RPMI7951 (cell line): ENCODE measurements at regions not wholly inside any gene's neighbourhood (a gene's known extent, or its start where the extent isn't known, plus 50 kb on each side); places are given as distances from the start of the nearest gene placed in this dataset.

Source experiments
- DNase-seq: peaks from one replicate; pipeline ENCODE4 v3.0.0-alpha.2; 2012; ENCODE audit warnings: low read depth

GRCh38 chr2:194002699-194003368 lies 1654.2 kb upstream of the SLC39A10 start:
- DNase-seq, result no peak

- DNase-seq, result no peak
These were observed 1666.2 kb upstream of the SLC39A10 start for GRCh38 chr2:193990868-193991267.

GRCh38 chr2:193989645-193990044 lies 1667.4 kb upstream of the SLC39A10 start:
- no peak for DNase-seq

- DNase-seq, result no peak
These were observed 1668.2 kb upstream of the SLC39A10 start for GRCh38 chr2:193988784-193989183.

GRCh38 chr2:193985272-193985671 lies 1671.8 kb upstream of the SLC39A10 start:
- DNase-seq, result no peak

- no peak for DNase-seq
These were observed 1676.4 kb upstream of the SLC39A10 start for GRCh38 chr2:193980599-193980998.

GRCh38 chr2:193973781-193974180 lies 1683.2 kb upstream of the SLC39A10 start:
- DNase-seq, result no peak

- DNase-seq, result peak; percentile 14
These were observed 1690.4 kb upstream of the SLC39A10 start for GRCh38 chr2:193966590-193966989.

- DNase-seq, result no peak
These were observed 1691.8 kb upstream of the SLC39A10 start for GRCh38 chr2:193965263-193965662.

- DNase-seq, result peak; percentile 15
These were observed 1693.4 kb upstream of the SLC39A10 start for GRCh38 chr2:193963472-193964119.

GRCh38 chr2:193946806-193947205 lies 1710.2 kb upstream of the SLC39A10 start:
- no peak for DNase-seq

- DNase-seq, result no peak
These were observed 1713.5 kb upstream of the SLC39A10 start for GRCh38 chr2:193943406-193943960.

GRCh38 chr2:193935114-193935513 lies 1721.9 kb upstream of the SLC39A10 start:
- no peak for DNase-seq

- no peak for DNase-seq
These were observed 1727.9 kb upstream of the SLC39A10 start for GRCh38 chr2:193929131-193929530.

- no peak for DNase-seq
These were observed 1712.8 kb upstream of the TMEFF2 start for GRCh38 chr2:193907561-193907960.

- DNase-seq, result no peak
These were observed 1705.6 kb upstream of the TMEFF2 start for GRCh38 chr2:193900292-193900691.

- DNase-seq, result no peak
These were observed 1700.5 kb upstream of the TMEFF2 start for GRCh38 chr2:193895226-193895625.

- no peak for DNase-seq
These were observed 1699.3 kb upstream of the TMEFF2 start for GRCh38 chr2:193894081-193894480.

GRCh38 chr2:193891023-193891422 lies 1696.3 kb upstream of the TMEFF2 start:
- peak; percentile 2 for DNase-seq

- DNase-seq, result no peak
These were observed 1690.7 kb upstream of the TMEFF2 start for GRCh38 chr2:193885419-193885818.

- no peak for DNase-seq
These were observed 1689.1 kb upstream of the TMEFF2 start for GRCh38 chr2:193883820-193884219.

GRCh38 chr2:193876980-193877379 lies 1682.2 kb upstream of the TMEFF2 start:
- no peak for DNase-seq

GRCh38 chr2:193869564-193869963 lies 1674.8 kb upstream of the TMEFF2 start:
- DNase-seq, result no peak
